KMS-11 (cell line): ENCODE measurements at regions not wholly inside any gene's neighbourhood (a gene's known extent, or its start where the extent isn't known, plus 50 kb on each side); places are given as distances from the start of the nearest gene placed in this dataset.

Experiments used
- H2AFZ ChIP-seq: fragments of 200-600 bp; sonication (generic); 2 replicates; pipeline ENCODE4 v1.6.1; 2016; ENCODE audit warnings: antibody characterized with exemption, mixed run types, low read depth
- H3K27ac ChIP-seq: fragments of 200-600 bp; sonication (generic); 2 replicates; pipeline ENCODE4 v1.6.1; 2016; ENCODE audit warnings: mild to moderate bottlenecking, mixed run types
- H3K27me3 ChIP-seq: fragments of 200-600 bp; sonication (generic); 2 replicates; pipeline ENCODE4 v1.6.1; 2017; ENCODE audit warnings: mild to moderate bottlenecking, low read depth, mixed run types, moderate library complexity; ENCODE audit not compliant: insufficient read depth
- H3K36me3 ChIP-seq: fragments of 200-600 bp; sonication (generic); 2 replicates; pipeline ENCODE4 v1.6.1; 2017; ENCODE audit warnings: mild to moderate bottlenecking, mixed run types; ENCODE audit not compliant: insufficient read depth
- H3K4me1 ChIP-seq: fragments of 200-600 bp; sonication (generic); 2 replicates; pipeline ENCODE4 v1.6.1; 2016; ENCODE audit warnings: mild to moderate bottlenecking, low read depth, mixed run types; ENCODE audit not compliant: poor library complexity, severe bottlenecking
- H3K4me2 ChIP-seq: fragments of 200-600 bp; sonication (generic); 2 replicates; pipeline ENCODE4 v1.7.0; 2016; ENCODE audit warnings: mild to moderate bottlenecking, mixed run types
- H3K4me3 ChIP-seq: fragments of 200-600 bp; sonication (generic); IDR thresholded peaks from 2 replicates; pipeline ENCODE4 v1.6.1; 2017; ENCODE audit warnings: low read depth, low read length, mixed read lengths; ENCODE audit not compliant: insufficient read depth
- H3K79me2 ChIP-seq: fragments of 200-600 bp; sonication (generic); 2 replicates; pipeline ENCODE4 v1.6.1; 2016; ENCODE audit warnings: low read depth, mixed run types; ENCODE audit not compliant: insufficient read depth
- H3K9ac ChIP-seq: fragments of 200-600 bp; sonication (generic); 2 replicates; pipeline ENCODE4 v1.6.1; 2016; ENCODE audit warnings: mild to moderate bottlenecking, mixed run types
- H4K20me1 ChIP-seq: fragments of 200-600 bp; sonication (generic); 2 replicates; pipeline ENCODE4 v1.6.1; 2016; ENCODE audit warnings: mild to moderate bottlenecking, mixed run types; ENCODE audit not compliant: insufficient read depth
- CTCF ChIP-seq: fragments of 200-600 bp; sonication (generic); conservative IDR thresholded peaks from 2 replicates; pipeline ENCODE4 v1.6.1; 2017; ENCODE audit warnings: low read depth, mild to moderate bottlenecking, antibody characterized with exemption, low read length, moderate library complexity, mixed read lengths

GRCh38 chr6:8213995-8214394 is 111.6 kb upstream of the EEF1E1 start:
- Histone ChIP-seq H2AFZ (no peak overlapping the region), H3K27ac (no peak overlapping the region), H3K4me3 (no peak overlapping the region), H3K27me3 (no peaks in the 10 kb centered on the region), H3K36me3 (no peaks in the 10 kb centered on the region), H3K79me2 (no peaks in the 10 kb centered on the region), H3K9ac (no peak overlapping the region), H3K4me2 (no peak overlapping the region), H3K4me1 (no peaks in the 10 kb centered on the region), H4K20me1 (no peaks in the 10 kb centered on the region)
- TF ChIP-seq CTCF, result no peak

- Histone ChIP-seq H3K4me2 (no peak overlapping the region), H3K4me3 (no peak overlapping the region), H4K20me1 (no peaks in the 10 kb centered on the region), H2AFZ (no peak overlapping the region), H3K27ac (no peak overlapping the region), H3K4me1 (no peaks in the 10 kb centered on the region), H3K9ac (no peak overlapping the region), H3K27me3 (no peaks in the 10 kb centered on the region), H3K36me3 (no peaks in the 10 kb centered on the region), H3K79me2 (no peaks in the 10 kb centered on the region)
- no peak for TF ChIP-seq CTCF
Observed at GRCh38 chr6:8212720-8213434, 110.5 kb upstream of the EEF1E1 start.

GRCh38 chr6:8207869-8208191 is 105.5 kb upstream of the EEF1E1 start:
- Histone ChIP-seq H3K4me1 (no peaks in the 10 kb centered on the region), H4K20me1 (no peaks in the 10 kb centered on the region), H3K27me3 (no peaks in the 10 kb centered on the region), H3K4me2 (no peak overlapping the region), H3K27ac (no peak overlapping the region), H3K79me2 (no peaks in the 10 kb centered on the region), H2AFZ (no peak overlapping the region), H3K4me3 (no peak overlapping the region), H3K36me3 (no peaks in the 10 kb centered on the region), H3K9ac (no peak overlapping the region)
- no peak for TF ChIP-seq CTCF

GRCh38 chr6:8207191-8207868 is 105.0 kb upstream of the EEF1E1 start:
- H3K79me2 ChIP-seq, result no peaks in the 10 kb centered on the region
- H3K27ac ChIP-seq, result no peak overlapping the region
- no peaks in the 10 kb centered on the region for H3K27me3 ChIP-seq
- no peak overlapping the region for H3K9ac ChIP-seq
- H3K36me3 ChIP-seq, result no peaks in the 10 kb centered on the region
- H3K4me2 ChIP-seq, result no peak overlapping the region
- H3K4me1 ChIP-seq, result no peaks in the 10 kb centered on the region
- no peaks in the 10 kb centered on the region for H4K20me1 ChIP-seq
- H3K4me3 ChIP-seq, result no peak overlapping the region
- no peak for TF ChIP-seq CTCF
- no peak overlapping the region for H2AFZ ChIP-seq
